GM12872 (cell line): ENCODE measurements at regions not wholly inside any gene's neighbourhood (a gene's known extent, or its start where the extent isn't known, plus 50 kb on each side); places are given as distances from the start of the nearest gene placed in this dataset.
A peak's percentile ranks its signal among the peaks of the same experiment; 100 is the strongest.

Experiments used
- TF ChIP-seq, protein P1 (sequence below): IDR thresholded peaks from 3 replicates; pipeline ENCODE4 v1.5.1; 2011; ENCODE audit warnings: low read depth, mild to moderate bottlenecking, low read length, moderate library complexity; ENCODE audit not compliant: insufficient read depth

GRCh38 chr5:96187309-96188027, 225.8 kb upstream of the ELL2 start:
- TF ChIP-seq, protein P1, sequence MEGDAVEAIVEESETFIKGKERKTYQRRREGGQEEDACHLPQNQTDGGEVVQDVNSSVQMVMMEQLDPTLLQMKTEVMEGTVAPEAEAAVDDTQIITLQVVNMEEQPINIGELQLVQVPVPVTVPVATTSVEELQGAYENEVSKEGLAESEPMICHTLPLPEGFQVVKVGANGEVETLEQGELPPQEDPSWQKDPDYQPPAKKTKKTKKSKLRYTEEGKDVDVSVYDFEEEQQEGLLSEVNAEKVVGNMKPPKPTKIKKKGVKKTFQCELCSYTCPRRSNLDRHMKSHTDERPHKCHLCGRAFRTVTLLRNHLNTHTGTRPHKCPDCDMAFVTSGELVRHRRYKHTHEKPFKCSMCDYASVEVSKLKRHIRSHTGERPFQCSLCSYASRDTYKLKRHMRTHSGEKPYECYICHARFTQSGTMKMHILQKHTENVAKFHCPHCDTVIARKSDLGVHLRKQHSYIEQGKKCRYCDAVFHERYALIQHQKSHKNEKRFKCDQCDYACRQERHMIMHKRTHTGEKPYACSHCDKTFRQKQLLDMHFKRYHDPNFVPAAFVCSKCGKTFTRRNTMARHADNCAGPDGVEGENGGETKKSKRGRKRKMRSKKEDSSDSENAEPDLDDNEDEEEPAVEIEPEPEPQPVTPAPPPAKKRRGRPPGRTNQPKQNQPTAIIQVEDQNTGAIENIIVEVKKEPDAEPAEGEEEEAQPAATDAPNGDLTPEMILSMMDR: no peak

- TF ChIP-seq, protein P1: no peak
Observed at GRCh38 chr5:96180684-96181435, 219.2 kb upstream of the ELL2 start.

- TF ChIP-seq, protein P1: no peak
Observed at GRCh38 chr5:96177303-96177869, 215.7 kb upstream of the ELL2 start.

DNA sequence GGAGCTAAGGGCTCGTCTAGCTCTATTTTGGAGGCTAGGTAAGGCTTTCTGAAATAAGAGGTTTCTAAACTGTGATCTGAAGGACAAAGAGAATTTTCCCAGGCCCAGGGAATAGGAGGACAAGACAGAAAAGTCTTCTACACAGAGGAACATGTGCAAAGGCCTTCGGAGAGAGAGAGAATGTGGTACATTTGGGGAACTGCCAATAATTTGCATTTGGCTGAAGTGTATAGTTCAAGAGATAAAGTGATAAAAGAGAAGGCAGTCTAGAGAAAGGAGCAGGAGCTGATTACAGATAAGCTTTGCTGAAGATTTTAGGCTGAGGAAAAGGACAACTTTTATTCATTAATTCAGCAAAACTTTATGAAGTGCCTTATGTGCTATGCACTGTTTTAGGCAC, 214.4 kb upstream of the ELL2 start:
- TF ChIP-seq, protein P1: no peak

- TF ChIP-seq, protein P1: peak; percentile 47; the same call in 2 of the 3 replicates
Observed at GRCh38 chr5:96175090-96175489, 213.4 kb upstream of the ELL2 start.

GRCh38 chr5:96173366-96173765, 211.7 kb upstream of the ELL2 start:
- TF ChIP-seq, protein P1: no peak

DNA sequence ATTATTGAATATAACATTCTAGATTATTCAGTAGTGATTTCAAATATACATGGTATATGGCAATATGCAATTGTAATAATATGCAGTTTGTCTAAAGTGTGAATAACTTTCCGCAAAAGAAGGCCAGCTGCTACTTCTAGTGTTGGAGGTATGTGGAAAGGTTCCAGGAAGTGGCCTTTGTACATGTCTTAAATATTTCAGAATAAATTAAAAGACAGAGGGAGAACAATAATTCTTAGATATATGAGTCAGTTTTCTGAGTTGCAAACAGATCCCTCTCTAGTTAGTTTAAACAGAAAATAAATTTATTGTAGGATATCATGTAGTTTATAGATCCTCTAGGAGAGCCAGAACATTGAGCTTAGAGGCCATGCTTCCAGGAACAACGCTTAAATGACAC, 210.8 kb upstream of the ELL2 start:
- TF ChIP-seq, protein P1: no peak
